Panc1 (cell line): ENCODE measurements at regions not wholly inside any gene's neighbourhood (a gene's known extent, or its start where the extent isn't known, plus 50 kb on each side); places are given as distances from the start of the nearest gene placed in this dataset.

Experiments used
- ATAC-seq: fragments of 200-7000 bp; cut with Tn5 transposase; 2 replicates; pipeline ENCODE4 v1.9.1; 2020; ENCODE audit warnings: mild to moderate bottlenecking, moderate library complexity
- BruUV-seq: library from RNA; stranded (reverse); fragments of 400-500 nt; replicated peaks from 2 replicates; lab custom pipeline; 2021; lab: Mats Ljungman, UMichigan
- CTCF ChIA-PET: fragments of 300-600 bp; sonication (Branson Sonifier 250); formaldehyde crosslinking; loops from one replicate; lab custom pipeline; 2022; ENCODE audit warnings: antibody characterized with exemption; lab: Charles Lee
- POLR2A ChIA-PET: fragments of 300-600 bp; sonication (Branson Sonifier 250); formaldehyde crosslinking; loops from one replicate; lab custom pipeline; 2022; ENCODE audit warnings: antibody characterized with exemption; lab: Charles Lee
- DNase-seq: peaks from one replicate; pipeline ENCODE4 v3.0.0-alpha.2; 2010; ENCODE audit warnings: low read depth, low spot score
- H3K27ac ChIP-seq: 2 replicates; pipeline ENCODE4 v1.5.1; 2011; ENCODE audit warnings: mild to moderate bottlenecking, low read length, inconsistent platforms
- H3K27me3 ChIP-seq: fragments of 200-500 bp; sonication (Bioruptor generic); 2 replicates; pipeline ENCODE4 v1.6.0; 2014; ENCODE audit warnings: low read length, inconsistent platforms; ENCODE audit not compliant: control insufficient read depth, insufficient read depth
- H3K36me3 ChIP-seq: fragments of 200-500 bp; sonication (Bioruptor generic); 2 replicates; pipeline ENCODE4 v1.5.1; 2014; ENCODE audit warnings: inconsistent platforms, mild to moderate bottlenecking, low read length, moderate library complexity; ENCODE audit not compliant: control insufficient read depth, insufficient read depth
- H3K4me1 ChIP-seq: 2 replicates; pipeline ENCODE4 v1.5.1; 2011; ENCODE audit warnings: inconsistent platforms, mild to moderate bottlenecking, low read length, moderate library complexity; ENCODE audit not compliant: control insufficient read depth, insufficient read depth
- H3K4me3 ChIP-seq, 2 experiments: 2 replicates each; pipeline ENCODE4 v1.5.1; 2011 to 2012; ENCODE audit warnings: low read depth in 2 of 2, low read length in 2 of 2, mild to moderate bottlenecking in 2 of 2, inconsistent platforms in 1 of 2, moderate library complexity in 1 of 2
- H3K9me3 ChIP-seq: fragments of 200-500 bp; sonication (Bioruptor generic); 2 replicates; pipeline ENCODE4 v1.5.1; 2014; ENCODE audit warnings: low read depth, mild to moderate bottlenecking, inconsistent platforms, low read length, moderate library complexity; ENCODE audit not compliant: control insufficient read depth, insufficient read depth
- CTCF ChIP-seq: fragments of 450-650 bp; IDR thresholded peaks from 2 replicates; pipeline ENCODE4 v1.5.1; 2017; ENCODE audit warnings: mild to moderate bottlenecking
- POLR2AphosphoS5 ChIP-seq: IDR thresholded peaks from 2 replicates; pipeline ENCODE4 v1.6.1; 2012; ENCODE audit warnings: mild to moderate bottlenecking, low read depth, low read length, moderate library complexity
- REST ChIP-seq, 2 experiments: IDR thresholded peaks; 2 replicates each; pipeline ENCODE4 v1.6.1; 2011 to 2012; ENCODE audit warnings: low read depth in 2 of 2, control low read depth in 1 of 2, low read length in 1 of 2, mild to moderate bottlenecking in 1 of 2, moderate library complexity in 1 of 2; ENCODE audit not compliant: insufficient read depth in 1 of 2
- SIN3A ChIP-seq: IDR thresholded peaks from 2 replicates; pipeline ENCODE4 v1.6.1; 2012; ENCODE audit warnings: low read depth, mild to moderate bottlenecking, low read length, moderate library complexity, borderline replicate concordance; ENCODE audit not compliant: insufficient read depth
- TCF7L2 ChIP-seq: IDR thresholded peaks from 2 replicates; pipeline ENCODE4 v1.6.1; 2011; ENCODE audit warnings: mild to moderate bottlenecking, low read depth, low read length, inconsistent platforms
- in situ Hi-C: cut with HindIII; loops from 2 replicates; pipeline ENCODE4 v1.10.0; 2016; ENCODE audit warnings: low sequenced_read_pairs, low pct_unique_long_range_greater_than_20kb
- intact Hi-C: fragments of 100-400 bp; cut with micrococcal nuclease; formaldehyde crosslinking; loops from one replicate; pipeline ENCODE4 v1.10.0; 2022; ENCODE audit not compliant: unreplicated experiment

- no TSS peak for BruUV-seq
- TF ChIP-seq SIN3A = no peak
- TF ChIP-seq REST (IDR thresholded peaks at IDR 0.05; ENCODE audit: insufficient read depth in 1 of 2, low read depth in 2 of 2, low read length in 1 of 2) = no peak
- no peak for TF ChIP-seq TCF7L2
- TF ChIP-seq CTCF = no peak
- TF ChIP-seq POLR2AphosphoS5 = no peak
- no peak for DNase-seq
- no peaks in the 10 kb centered on the region for H3K36me3 ChIP-seq
- no peak overlapping the region for H3K27ac ChIP-seq
- no peak for ATAC-seq
- no peaks in the 10 kb centered on the region for H3K4me1 ChIP-seq
- no peaks in the 10 kb centered on the region for H3K27me3 ChIP-seq
- H3K9me3 ChIP-seq = no peaks in the 10 kb centered on the region
- intact Hi-C loops (no loop called here), in situ Hi-C loops (no loop called here)
- H3K4me3 ChIP-seq = no peak overlapping the region
- ChIA-PET POLR2A (no interaction called here), CTCF (no interaction called here)
Measured at GRCh38 chr7:109552017-109552416, 982.3 kb downstream of the DNAJB9 start.

GRCh38 chr7:109577265-109577664 is 1007.6 kb downstream of the DNAJB9 start:
- POLR2A ChIA-PET = interaction anchor here (0.7 kb wide), 1 partner anchor 9 kb away, joined by 3 read pairs; no protein-coding TSS in a partner anchor
- no peaks in the 10 kb centered on the region for H3K9me3 ChIP-seq
- intact Hi-C loops (no loop called here), in situ Hi-C loops (no loop called here)
- H3K4me1 ChIP-seq = no peaks in the 10 kb centered on the region
- no peaks in the 10 kb centered on the region for H3K27me3 ChIP-seq
- no peak for DNase-seq
- TF ChIP-seq REST (IDR thresholded peaks at IDR 0.05; ENCODE audit: insufficient read depth in 1 of 2, low read depth in 2 of 2, low read length in 1 of 2) (no peak), SIN3A (no peak), TCF7L2 (no peak), POLR2AphosphoS5 (no peak), CTCF (no peak)
- H3K36me3 ChIP-seq = no peaks in the 10 kb centered on the region
- no TSS peak for BruUV-seq
- H3K27ac ChIP-seq = no peak overlapping the region
- H3K4me3 ChIP-seq = no peak overlapping the region
- ATAC-seq = no peak
- CTCF ChIA-PET = no interaction called here
